ENCODE measurements at regions not wholly inside any gene's neighbourhood (a gene's known extent, or its start where the extent isn't known, plus 50 kb on each side); places are given as distances from the start of the nearest gene placed in this dataset.

DNA sequence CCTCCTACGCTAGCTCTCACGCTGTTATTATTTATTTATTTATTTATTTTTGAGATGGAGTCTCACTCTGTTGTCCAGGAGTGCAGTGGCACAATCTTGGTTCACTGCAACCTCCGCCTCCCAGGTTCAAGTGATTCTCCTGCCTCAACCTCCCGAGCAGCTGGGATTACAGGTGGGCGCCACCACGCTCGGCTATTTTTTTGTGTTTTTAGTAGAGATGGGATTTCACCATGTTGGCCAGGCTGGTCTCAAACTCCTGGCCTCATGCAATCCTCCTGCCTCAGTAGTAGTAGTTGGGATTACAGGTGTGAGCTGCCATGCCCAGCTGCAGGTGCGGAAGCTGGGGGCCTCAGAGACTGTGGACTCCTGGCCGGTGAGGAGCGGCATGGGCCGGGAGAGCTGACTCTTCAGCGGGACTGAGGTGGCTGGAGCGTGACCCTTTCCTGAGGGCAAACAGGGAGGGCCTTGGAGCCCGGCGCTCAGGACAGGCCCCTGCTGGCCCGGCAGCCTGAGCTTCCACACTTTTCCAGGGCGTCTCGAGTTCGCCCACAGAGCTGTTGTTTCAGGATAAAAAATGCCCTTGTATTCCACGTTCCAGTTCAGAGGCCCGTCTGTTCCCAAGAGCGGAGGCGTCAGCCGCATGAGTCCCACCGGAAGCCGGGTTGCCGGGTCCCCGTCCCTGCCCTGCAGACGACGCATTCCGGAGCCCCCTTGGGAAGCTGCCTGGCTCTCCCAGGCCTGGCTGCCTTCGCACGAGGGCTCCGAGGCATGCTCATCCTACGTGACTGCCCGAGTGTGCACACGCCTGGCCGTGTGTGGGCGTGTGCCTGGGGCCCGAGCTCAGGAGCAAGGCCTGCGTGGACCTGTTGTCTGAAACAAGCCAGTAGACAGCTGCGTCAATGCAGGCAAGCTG is 126.2 kb downstream of the SIK1 start:
- no peak for TF ChIP-seq CTCF (IDR thresholded peaks at IDR 0.05)

DNA sequence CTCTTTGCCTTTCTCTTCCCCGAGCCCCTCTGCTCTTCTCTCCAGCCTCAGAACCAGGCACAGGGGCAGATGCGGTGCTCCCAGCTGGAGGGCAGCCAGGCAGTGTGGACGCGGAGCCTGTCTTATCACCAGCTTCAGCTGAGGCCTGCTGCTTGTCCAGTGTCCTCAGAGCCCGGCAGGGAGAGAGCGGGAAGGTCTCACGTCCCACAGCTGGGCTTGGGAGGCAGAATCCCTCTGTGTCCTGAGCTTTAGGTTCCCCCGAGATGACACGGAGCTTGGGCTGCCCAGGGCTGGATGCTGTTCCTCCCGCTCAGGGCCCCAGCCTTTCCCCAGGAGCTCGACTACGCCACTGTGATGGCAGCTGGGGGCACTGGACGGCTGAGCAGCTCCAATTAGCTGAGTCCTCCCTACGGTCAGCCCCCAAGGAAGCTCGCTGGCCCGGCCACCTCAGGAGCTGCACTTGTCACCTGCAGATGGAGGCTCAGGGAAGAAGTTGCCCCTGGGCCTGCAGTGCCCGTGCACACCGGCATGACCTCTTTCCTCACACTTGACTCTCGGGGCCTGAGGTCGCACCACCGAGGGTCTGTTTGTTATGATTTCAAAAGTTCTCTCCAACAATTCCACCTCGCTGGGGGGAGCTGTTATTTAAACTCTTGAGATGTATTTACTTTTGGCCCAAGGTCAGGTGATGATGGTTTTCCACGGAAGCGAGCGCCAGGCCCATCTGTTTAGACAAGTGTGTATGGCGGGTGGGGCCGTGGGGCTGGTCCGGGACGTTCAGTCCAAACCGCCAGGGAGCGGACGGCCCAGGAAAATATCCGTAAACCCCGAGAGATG is 127.3 kb downstream of the SIK1 start:
- Histone ChIP-seq H3K4me1 (no peaks in the 10 kb centered on the region), H3K36me3 (no peaks in the 10 kb centered on the region), H3K9me3 (no peaks in the 10 kb centered on the region), H3K9ac (ENCODE audit: low read depth in 2 of 2, low read length in 2 of 2) (no peak overlapping the region), H3K4me3 (no peak overlapping the region), H3K27ac (no peak overlapping the region), H3K27me3 (no peaks in the 10 kb centered on the region)
- intact Hi-C loops (cut with DNase I) = no loop called here
- TF ChIP-seq CTCF (IDR thresholded peaks at IDR 0.05) = no peak
- no peak for DNase-seq

More for the DNA sequence above, 126.2 kb downstream of the SIK1 start:
- Histone ChIP-seq H3K4me3 (no peak overlapping the region), H3K4me1 (no peaks in the 10 kb centered on the region), H3K9ac (ENCODE audit: low read depth in 2 of 2, low read length in 2 of 2) (no peak overlapping the region), H3K27me3 (no peaks in the 10 kb centered on the region), H3K27ac (no peak overlapping the region), H3K36me3 (no peaks in the 10 kb centered on the region), H3K9me3 (no peaks in the 10 kb centered on the region)
- intact Hi-C loops (cut with DNase I) = no loop called here
- no peak for DNase-seq

- DNase-seq = no peak
- intact Hi-C loops (cut with DNase I) = no loop called here
- H3K27me3 ChIP-seq = no peaks in the 10 kb centered on the region
Measured at GRCh38 chr21:43298546-43299440, 128.1 kb downstream of the SIK1 start.

DNA sequence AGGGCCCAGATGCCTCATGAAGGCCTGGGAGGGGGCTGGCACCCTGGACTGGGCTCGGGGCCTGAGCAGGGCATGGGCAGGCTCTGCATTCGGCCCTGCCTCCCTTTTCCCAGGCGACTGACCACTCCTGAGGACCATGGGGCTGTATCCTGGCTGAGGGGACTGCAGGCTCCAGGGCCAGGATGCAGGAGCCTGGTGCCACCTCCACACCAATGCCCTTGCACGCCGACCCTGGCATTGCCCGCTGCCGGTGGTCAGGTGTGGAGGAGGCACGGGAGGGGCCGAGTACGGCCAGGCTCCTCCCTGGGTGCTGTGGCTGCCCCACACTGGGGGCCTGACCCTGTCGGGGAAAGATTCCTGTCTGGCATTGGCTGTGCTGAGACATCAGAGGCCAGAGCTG is 128.9 kb downstream of the SIK1 start:
- H3K27ac ChIP-seq = no peak overlapping the region
- intact Hi-C loops (cut with DNase I) = no loop called here
- H3K9me3 ChIP-seq = no peaks in the 10 kb centered on the region
- no peaks in the 10 kb centered on the region for H3K4me1 ChIP-seq
- no peaks in the 10 kb centered on the region for H3K27me3 ChIP-seq
- no peaks in the 10 kb centered on the region for H3K36me3 ChIP-seq
- no peak for TF ChIP-seq CTCF (IDR thresholded peaks at IDR 0.05)
- no peak overlapping the region for H3K9ac ChIP-seq (ENCODE audit: low read depth in 2 of 2, low read length in 2 of 2)
- no peak overlapping the region for H3K4me3 ChIP-seq
- DNase-seq = no peak

More at GRCh38 chr21:43298546-43299440, 128.1 kb downstream of the SIK1 start:
- TF ChIP-seq CTCF (IDR thresholded peaks at IDR 0.05) = no peak
- Histone ChIP-seq H3K4me3 (no peak overlapping the region), H3K4me1 (no peaks in the 10 kb centered on the region), H3K27ac (no peak overlapping the region), H3K36me3 (no peaks in the 10 kb centered on the region), H3K9ac (ENCODE audit: low read depth in 2 of 2, low read length in 2 of 2) (no peak overlapping the region), H3K9me3 (no peaks in the 10 kb centered on the region)
